ENCODE measurements at regions not wholly inside any gene's neighbourhood (a gene's known extent, or its start where the extent isn't known, plus 50 kb on each side); places are given as distances from the start of the nearest gene placed in this dataset.

- TF ChIP-seq ATF2 (IDR thresholded peaks at IDR 0.05; ENCODE audit: low read length): no peak
- no peak for TF ChIP-seq BRCA1 (IDR thresholded peaks at IDR 0.05; ENCODE audit: low read depth, low read length)
- TF ChIP-seq KDM1A (IDR thresholded peaks at IDR 0.05; ENCODE audit: borderline replicate concordance, low read length): no peak
- TF ChIP-seq TCF12 (IDR thresholded peaks at IDR 0.05; ENCODE audit: low read depth, low read length): no peak
- no peak for TF ChIP-seq JUN (IDR thresholded peaks at IDR 0.05; ENCODE audit: low read depth, low read length)
- no peak for TF ChIP-seq RAD21 (IDR thresholded peaks at IDR 0.05 in 1 of 2, conservative IDR thresholded peaks at IDR 0.05 in 1 of 2; ENCODE audit: low read depth in 2 of 2, low read length in 2 of 2)
These were observed 829.4 kb upstream of the ALCAM start (continued) for GRCh38 chr3:104537323-104537722.
